Loucy (cell line): ENCODE measurements at regions not wholly inside any gene's neighbourhood (a gene's known extent, or its start where the extent isn't known, plus 50 kb on each side); places are given as distances from the start of the nearest gene placed in this dataset.

Experiments used
- H2AFZ ChIP-seq: fragments of 200-600 bp; sonication (generic); 2 replicates; pipeline ENCODE4 v1.6.0; 2016; ENCODE audit warnings: antibody characterized with exemption, mild to moderate bottlenecking, low read length, moderate library complexity
- H3F3A ChIP-seq: fragments of 200-600 bp; 2 replicates; pipeline ENCODE4 v1.6.0; 2016; ENCODE audit warnings: antibody characterized with exemption, low read depth, mild to moderate bottlenecking
- H3K27me3 ChIP-seq: fragments of 200-600 bp; sonication (generic); 2 replicates; pipeline ENCODE4 v1.6.1; 2014; ENCODE audit warnings: low read length, mild to moderate bottlenecking; ENCODE audit not compliant: insufficient read depth, poor library complexity, severe bottlenecking
- H3K36me3 ChIP-seq: fragments of 200-600 bp; sonication (generic); 2 replicates; pipeline ENCODE4 v1.6.1; 2016; ENCODE audit warnings: low read length; ENCODE audit not compliant: insufficient read depth
- H3K4me1 ChIP-seq: fragments of 200-600 bp; sonication (generic); 2 replicates; pipeline ENCODE4 v1.5.1; 2014; ENCODE audit warnings: low read length, mild to moderate bottlenecking; ENCODE audit not compliant: insufficient read depth, poor library complexity, severe bottlenecking
- H3K4me2 ChIP-seq: fragments of 200-600 bp; sonication (generic); 2 replicates; pipeline ENCODE4 v1.6.0; 2014; ENCODE audit warnings: antibody characterized with exemption, low read length, low read depth, mild to moderate bottlenecking; ENCODE audit not compliant: poor library complexity, severe bottlenecking
- H3K4me3 ChIP-seq: fragments of 200-600 bp; sonication (generic); 2 replicates; pipeline ENCODE4 v1.5.1; 2014; ENCODE audit warnings: low read length, mild to moderate bottlenecking, mixed read lengths; ENCODE audit not compliant: poor library complexity, severe bottlenecking
- H3K79me2 ChIP-seq: fragments of 200-600 bp; sonication (generic); 2 replicates; pipeline ENCODE4 v1.6.1; 2014; ENCODE audit warnings: low read length; ENCODE audit not compliant: insufficient read depth
- H3K9ac ChIP-seq: fragments of 200-600 bp; sonication (generic); 2 replicates; pipeline ENCODE4 v1.6.0; 2014; ENCODE audit warnings: mild to moderate bottlenecking, low read depth, low read length, moderate library complexity; ENCODE audit not compliant: poor library complexity, severe bottlenecking
- H3K9me2 ChIP-seq: fragments of 200-600 bp; sonication (generic); replicated peaks from 2 replicates; pipeline ENCODE4 v1.6.1; 2016; ENCODE audit warnings: low read depth, low read length, mixed read lengths
- H3K9me3 ChIP-seq: fragments of 200-600 bp; sonication (generic); 2 replicates; pipeline ENCODE4 v1.6.1; 2014; ENCODE audit warnings: mild to moderate bottlenecking, antibody characterized with exemption, low read length, low read depth; ENCODE audit not compliant: insufficient read depth
- H4K20me1 ChIP-seq: fragments of 200-600 bp; sonication (generic); 2 replicates; pipeline ENCODE4 v1.6.0; 2014; ENCODE audit warnings: antibody characterized with exemption, low read length, mild to moderate bottlenecking; ENCODE audit not compliant: insufficient read depth, poor library complexity, severe bottlenecking
- EZH2phosphoT487 ChIP-seq: fragments of 200-600 bp; IDR thresholded peaks from 2 replicates; pipeline ENCODE4 v1.6.1; 2018; ENCODE audit warnings: antibody characterized with exemption, mild to moderate bottlenecking, moderate library complexity, borderline replicate concordance
- TF ChIP-seq, protein P1 (sequence below): fragments of 200-600 bp; sonication (generic); conservative IDR thresholded peaks from 2 replicates; pipeline ENCODE4 v1.5.1; 2014; ENCODE audit warnings: mild to moderate bottlenecking, antibody characterized with exemption, low read length

DNA sequence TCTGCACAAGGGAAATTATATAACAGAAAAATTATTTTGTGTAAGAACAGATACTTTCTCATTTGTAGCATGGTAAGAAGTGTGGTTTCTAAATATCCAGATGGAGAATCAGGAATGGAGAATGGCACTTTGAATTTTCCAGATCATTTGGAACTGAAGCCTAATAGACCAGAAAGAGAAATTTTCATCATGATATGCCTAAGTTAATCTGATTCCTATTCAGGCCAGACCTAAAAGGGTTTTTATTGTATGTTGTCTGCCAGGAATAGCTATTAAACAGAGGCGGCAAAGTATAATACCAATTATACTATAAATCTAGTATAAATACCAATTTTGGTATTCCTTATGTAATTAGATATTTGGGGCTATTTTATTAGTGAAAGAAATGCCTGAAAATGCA is 382.7 kb upstream of the FAR2 start:
- Histone ChIP-seq H3K79me2 (no peaks in the 10 kb centered on the region), H3F3A (no peaks in the 10 kb centered on the region), H4K20me1 (no peaks in the 10 kb centered on the region), H3K27me3 (no peaks in the 10 kb centered on the region), H3K4me1 (no peaks in the 10 kb centered on the region), H2AFZ (no peak overlapping the region), H3K9me3 (no peaks in the 10 kb centered on the region), H3K4me2 (no peak overlapping the region), H3K4me3 (no peak overlapping the region), H3K9me2 (no peaks in the 10 kb centered on the region), H3K36me3 (no peaks in the 10 kb centered on the region), H3K9ac (no peak overlapping the region)
- TF ChIP-seq EZH2phosphoT487, result no peak
- TF ChIP-seq, protein P1, sequence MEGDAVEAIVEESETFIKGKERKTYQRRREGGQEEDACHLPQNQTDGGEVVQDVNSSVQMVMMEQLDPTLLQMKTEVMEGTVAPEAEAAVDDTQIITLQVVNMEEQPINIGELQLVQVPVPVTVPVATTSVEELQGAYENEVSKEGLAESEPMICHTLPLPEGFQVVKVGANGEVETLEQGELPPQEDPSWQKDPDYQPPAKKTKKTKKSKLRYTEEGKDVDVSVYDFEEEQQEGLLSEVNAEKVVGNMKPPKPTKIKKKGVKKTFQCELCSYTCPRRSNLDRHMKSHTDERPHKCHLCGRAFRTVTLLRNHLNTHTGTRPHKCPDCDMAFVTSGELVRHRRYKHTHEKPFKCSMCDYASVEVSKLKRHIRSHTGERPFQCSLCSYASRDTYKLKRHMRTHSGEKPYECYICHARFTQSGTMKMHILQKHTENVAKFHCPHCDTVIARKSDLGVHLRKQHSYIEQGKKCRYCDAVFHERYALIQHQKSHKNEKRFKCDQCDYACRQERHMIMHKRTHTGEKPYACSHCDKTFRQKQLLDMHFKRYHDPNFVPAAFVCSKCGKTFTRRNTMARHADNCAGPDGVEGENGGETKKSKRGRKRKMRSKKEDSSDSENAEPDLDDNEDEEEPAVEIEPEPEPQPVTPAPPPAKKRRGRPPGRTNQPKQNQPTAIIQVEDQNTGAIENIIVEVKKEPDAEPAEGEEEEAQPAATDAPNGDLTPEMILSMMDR, result no peak

DNA sequence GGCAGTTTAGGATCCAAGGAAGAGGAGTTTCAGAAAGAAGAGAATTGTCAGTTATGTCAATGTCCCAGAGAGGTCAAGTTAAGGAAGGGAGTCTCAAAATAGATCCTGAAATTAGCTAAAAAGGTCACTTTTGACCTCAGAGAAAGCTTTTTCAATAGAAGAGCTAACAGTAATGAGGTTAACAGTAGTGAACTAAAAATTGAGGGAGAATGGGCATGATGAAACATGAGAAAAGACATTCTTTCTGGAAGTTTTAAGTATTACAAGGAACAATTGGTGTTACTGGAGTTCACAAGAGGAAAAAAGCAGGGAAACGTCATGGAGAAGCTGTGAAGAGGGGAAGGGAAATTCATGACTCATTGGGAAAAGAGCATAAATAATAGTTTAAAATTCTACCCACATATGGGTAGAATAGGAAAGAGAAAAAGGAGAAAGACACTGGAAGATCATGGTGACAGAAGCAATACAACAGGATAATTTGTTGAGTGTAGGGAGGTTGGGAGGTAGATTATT is 381.2 kb upstream of the FAR2 start:
- Histone ChIP-seq H3K4me3 (no peak overlapping the region), H3K9ac (no peak overlapping the region), H3K4me1 (no peaks in the 10 kb centered on the region), H3K36me3 (no peaks in the 10 kb centered on the region), H3K27me3 (no peaks in the 10 kb centered on the region), H3F3A (no peaks in the 10 kb centered on the region), H3K9me2 (no peaks in the 10 kb centered on the region), H3K79me2 (no peaks in the 10 kb centered on the region), H3K4me2 (no peak overlapping the region), H2AFZ (no peak overlapping the region), H4K20me1 (no peaks in the 10 kb centered on the region), H3K9me3 (no peaks in the 10 kb centered on the region)
- TF ChIP-seq EZH2phosphoT487, result no peak
- TF ChIP-seq, protein P1, result no peak

DNA sequence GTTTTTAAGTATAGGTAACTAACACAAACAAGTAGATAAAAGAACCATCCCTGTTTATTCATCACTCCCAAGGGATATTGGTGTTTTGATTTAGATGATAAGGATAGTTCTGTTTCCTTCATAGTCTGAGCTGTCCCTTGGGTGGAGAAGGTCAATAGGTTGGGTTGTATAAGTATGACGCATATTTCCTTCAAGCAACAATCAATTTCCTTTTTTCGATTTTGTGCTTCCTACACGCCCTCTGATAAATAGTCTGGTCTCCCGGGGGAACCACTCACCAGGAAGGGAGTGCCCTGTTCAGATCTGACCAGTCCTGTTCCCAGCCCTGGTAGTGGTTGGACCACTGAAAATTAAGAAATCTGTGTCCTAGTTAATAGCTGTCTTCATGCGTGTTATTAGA is 378.8 kb upstream of the FAR2 start:
- Histone ChIP-seq H2AFZ (no peak overlapping the region), H3K9me3 (no peaks in the 10 kb centered on the region), H3K9me2 (no peaks in the 10 kb centered on the region), H3K4me3 (no peak overlapping the region), H3F3A (no peaks in the 10 kb centered on the region), H3K9ac (no peak overlapping the region), H3K79me2 (no peaks in the 10 kb centered on the region), H3K4me1 (no peaks in the 10 kb centered on the region), H4K20me1 (no peaks in the 10 kb centered on the region), H3K4me2 (no peak overlapping the region), H3K27me3 (no peaks in the 10 kb centered on the region), H3K36me3 (no peaks in the 10 kb centered on the region)
- TF ChIP-seq EZH2phosphoT487, result no peak
- TF ChIP-seq, protein P1, result no peak
